Raji (cell line): ENCODE measurements at regions not wholly inside any gene's neighbourhood (a gene's known extent, or its start where the extent isn't known, plus 50 kb on each side); places are given as distances from the start of the nearest gene placed in this dataset.

Source experiments
- POLR2A ChIP-seq: IDR thresholded peaks from 2 replicates; pipeline ENCODE4 v1.6.1; 2011; ENCODE audit warnings: low read depth, low read length, control low read depth; ENCODE audit not compliant: insufficient read depth

- no peak for TF ChIP-seq POLR2A
These were observed 374.4 kb upstream of the PRMT6 start for GRCh38 chr1:106681939-106682522.

- TF ChIP-seq POLR2A = no peak
These were observed 368.0 kb upstream of the PRMT6 start for GRCh38 chr1:106688446-106688845.

- no peak for TF ChIP-seq POLR2A
These were observed 357.8 kb upstream of the PRMT6 start for GRCh38 chr1:106698660-106699059.

- TF ChIP-seq POLR2A = no peak
These were observed 357.0 kb upstream of the PRMT6 start for GRCh38 chr1:106699433-106699832.

- no peak for TF ChIP-seq POLR2A
These were observed 356.3 kb upstream of the PRMT6 start for GRCh38 chr1:106700211-106700610.

GRCh38 chr1:106705971-106706370, 350.5 kb upstream of the PRMT6 start:
- no peak for TF ChIP-seq POLR2A

GRCh38 chr1:106717591-106717990, 338.9 kb upstream of the PRMT6 start:
- no peak for TF ChIP-seq POLR2A

- TF ChIP-seq POLR2A = no peak
These were observed 334.7 kb upstream of the PRMT6 start for GRCh38 chr1:106721790-106722189.

- TF ChIP-seq POLR2A = no peak
These were observed 334.0 kb upstream of the PRMT6 start for GRCh38 chr1:106722466-106722865.

GRCh38 chr1:106727171-106727570, 329.3 kb upstream of the PRMT6 start:
- TF ChIP-seq POLR2A = no peak

GRCh38 chr1:106746448-106747085, 309.9 kb upstream of the PRMT6 start:
- no peak for TF ChIP-seq POLR2A

GRCh38 chr1:106747232-106747631, 309.2 kb upstream of the PRMT6 start:
- no peak for TF ChIP-seq POLR2A

- TF ChIP-seq POLR2A = no peak
These were observed 308.7 kb upstream of the PRMT6 start for GRCh38 chr1:106747791-106748190.

GRCh38 chr1:106748606-106749005, 307.9 kb upstream of the PRMT6 start:
- no peak for TF ChIP-seq POLR2A

- no peak for TF ChIP-seq POLR2A
These were observed 307.0 kb upstream of the PRMT6 start for GRCh38 chr1:106749491-106749890.

GRCh38 chr1:106749906-106750305, 306.6 kb upstream of the PRMT6 start:
- TF ChIP-seq POLR2A = no peak

- TF ChIP-seq POLR2A = no peak
These were observed 305.5 kb upstream of the PRMT6 start for GRCh38 chr1:106751002-106751401.
